Right lung (tissue), 2 donors: ENCODE measurements at regions not wholly inside any gene's neighbourhood (a gene's known extent, or its start where the extent isn't known, plus 50 kb on each side); places are given as distances from the start of the nearest gene placed in this dataset.
"Not testable (repeated sequence)": the region's sequence is repeated elsewhere in the genome, so short reads cannot be mapped to it uniquely, and the experiment has no call there.

Source experiments
- DNase-seq, 2 donors: peaks; one replicate each; pipeline ENCODE4 v3.0.0-alpha.2; 2013

GRCh38 chr14:83828406-83828805 is 1701.5 kb upstream of the FLRT2 start:
- no peak for DNase-seq

DNA sequence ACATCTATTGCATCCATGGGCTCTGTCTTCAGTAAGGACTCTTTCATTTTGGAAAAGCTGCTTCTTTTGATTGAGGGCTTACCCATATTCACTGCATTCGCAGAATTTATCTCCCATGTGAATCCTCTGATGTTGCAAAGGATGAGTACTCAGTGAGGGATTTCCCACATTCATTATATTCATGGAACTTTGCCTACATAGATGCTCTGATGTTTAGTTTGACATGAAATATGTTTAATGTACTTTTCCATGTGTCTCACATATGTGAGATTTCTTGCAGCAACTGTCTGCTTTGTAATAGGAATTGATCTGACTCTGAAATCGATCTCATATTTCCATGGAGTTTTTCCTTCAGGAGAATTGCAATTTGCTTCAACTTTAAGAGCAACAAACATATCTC is 1699.6 kb upstream of the FLRT2 start:
- no peak for DNase-seq

DNA sequence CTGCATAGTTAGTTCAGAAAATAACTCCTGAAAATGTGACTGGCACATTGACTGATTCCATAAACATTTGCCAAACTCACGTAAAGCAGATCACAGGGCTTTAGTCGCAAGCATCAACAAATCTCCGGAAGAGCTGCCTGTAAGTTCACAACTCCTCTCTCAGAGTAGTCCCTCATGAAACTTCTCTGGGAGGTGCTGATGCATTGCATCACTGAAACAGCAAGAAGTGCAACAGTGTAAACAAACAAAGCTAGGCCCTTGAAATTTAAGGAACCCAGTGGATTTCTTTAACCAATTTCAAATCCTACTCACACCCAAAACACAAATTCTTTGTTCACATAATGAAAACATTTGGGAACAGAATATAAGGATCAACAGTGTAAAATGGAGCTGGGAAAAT is 1691.7 kb upstream of the FLRT2 start:
- no peak for DNase-seq

DNA sequence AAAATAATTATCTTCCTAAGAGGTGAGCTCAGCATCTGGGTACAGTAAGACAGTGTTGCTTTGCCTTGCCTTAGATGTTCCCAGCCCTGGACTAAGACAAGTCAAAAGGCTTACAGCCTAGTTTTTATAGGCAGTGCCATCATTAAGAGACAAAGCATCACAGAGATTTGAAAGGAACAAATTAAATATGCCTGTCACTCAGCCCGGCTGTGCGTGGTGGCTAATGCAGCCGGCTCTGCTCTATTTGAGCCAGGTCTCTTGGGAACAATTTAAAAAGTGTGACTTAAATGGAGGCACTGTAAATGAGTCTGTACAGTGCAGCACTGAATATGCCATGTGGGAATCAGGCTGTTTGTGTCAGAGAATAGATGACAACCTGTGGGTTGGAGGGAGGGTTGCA is 1687.4 kb upstream of the FLRT2 start:
- no peak for DNase-seq

- DNase-seq = no peak
Observed at GRCh38 chr14:83847102-83847501, 1682.8 kb upstream of the FLRT2 start.

GRCh38 chr14:83850092-83850491 is 1679.9 kb upstream of the FLRT2 start:
- no peak for DNase-seq

GRCh38 chr14:83856334-83856733 is 1673.6 kb upstream of the FLRT2 start:
- no peak for DNase-seq

- no peak for DNase-seq
Observed at GRCh38 chr14:83860631-83861155, 1669.3 kb upstream of the FLRT2 start.

- no peak for DNase-seq
Observed at GRCh38 chr14:83863042-83863774, 1666.7 kb upstream of the FLRT2 start.

DNA sequence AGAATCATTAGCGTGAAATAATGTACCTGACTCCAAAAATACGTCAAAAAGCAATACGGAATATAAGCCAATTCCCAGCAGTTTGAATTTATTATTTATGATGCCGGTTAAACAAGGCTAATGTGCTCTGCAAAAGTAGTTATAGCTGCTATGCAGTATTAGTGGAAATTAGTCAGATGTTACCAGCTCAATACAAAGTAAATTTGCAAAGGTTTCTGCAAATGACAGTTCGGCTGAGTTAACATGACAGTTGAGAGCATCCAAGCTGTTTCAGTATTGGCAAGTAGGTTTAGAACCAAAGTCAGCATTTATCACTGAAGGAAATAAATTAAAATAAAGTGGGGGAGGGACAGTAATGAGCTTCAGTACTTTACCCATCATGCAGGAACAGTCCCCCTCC is 1665.8 kb upstream of the FLRT2 start:
- DNase-seq = no peak

DNA sequence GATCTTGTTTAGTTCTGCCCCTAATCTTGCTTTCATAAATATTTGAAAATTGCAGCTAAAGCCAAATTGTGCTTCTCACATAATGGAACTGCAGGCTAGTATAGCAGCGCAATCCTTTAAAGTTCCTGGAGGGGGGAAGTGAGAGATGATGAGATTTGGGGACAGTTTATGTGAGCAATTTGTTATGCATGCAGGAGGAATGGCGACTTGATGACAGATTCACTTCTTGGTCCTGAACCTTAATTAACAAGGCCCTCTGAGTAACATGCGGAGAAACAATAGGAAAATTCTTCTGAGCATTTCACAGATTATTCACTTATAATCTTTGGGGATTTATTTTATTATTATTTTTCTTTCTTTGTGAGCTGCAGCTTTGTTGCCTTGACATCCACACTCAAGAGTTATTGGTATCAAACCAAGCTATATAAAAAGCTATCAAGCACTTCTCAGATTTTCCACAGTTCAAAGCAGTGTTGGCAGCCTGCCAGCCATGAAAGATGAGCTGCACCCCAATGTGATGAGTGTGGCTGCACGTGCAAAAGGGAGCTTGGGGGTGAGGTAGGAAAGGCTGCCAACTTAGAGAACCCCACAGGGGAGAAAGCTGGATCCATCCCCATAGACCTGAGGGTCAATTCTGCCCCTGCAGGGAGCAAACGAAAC is 1662.2 kb upstream of the FLRT2 start:
- no peak for DNase-seq

- DNase-seq = no peak
Observed at GRCh38 chr14:83870546-83871270, 1659.2 kb upstream of the FLRT2 start.

GRCh38 chr14:83873669-83874068 is 1656.3 kb upstream of the FLRT2 start:
- no peak for DNase-seq

DNA sequence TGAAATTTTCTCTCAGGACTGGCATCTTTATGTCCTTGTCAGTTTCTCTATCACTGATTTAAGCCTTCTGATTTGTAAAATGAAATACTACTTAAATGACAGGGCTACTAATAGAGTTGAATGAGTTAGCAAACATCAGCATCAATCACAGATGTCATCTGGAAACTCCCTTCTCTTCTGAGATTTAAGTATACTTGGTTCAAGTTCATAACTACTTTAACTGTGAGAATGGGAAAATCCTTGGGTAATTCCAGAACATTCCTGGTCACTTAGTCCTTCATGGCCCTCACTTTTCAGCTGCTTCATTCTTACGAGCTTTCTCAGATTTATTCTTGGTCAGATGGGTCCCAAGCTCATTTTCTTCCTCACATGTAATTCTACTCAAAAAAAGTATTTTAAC is 1655.3 kb upstream of the FLRT2 start:
- DNase-seq = no peak

DNA sequence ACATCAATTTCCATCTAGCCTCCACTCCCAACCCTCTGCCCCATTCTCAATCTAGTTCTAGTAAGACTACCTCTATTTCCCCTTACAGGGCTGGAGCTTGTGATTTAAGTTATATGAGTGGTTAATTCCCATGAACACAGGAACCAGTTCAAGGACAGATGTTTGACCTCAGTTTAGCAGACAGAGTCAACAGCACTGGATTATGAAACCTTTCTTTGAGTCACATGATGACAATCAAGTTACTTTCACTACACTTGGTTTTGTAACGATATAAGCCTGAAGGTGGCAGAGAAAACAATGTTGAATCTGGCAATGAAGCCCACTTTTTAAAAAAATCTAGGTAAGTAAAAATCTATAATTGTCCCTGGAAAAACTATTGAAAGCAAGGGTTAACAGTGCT is 1646.2 kb upstream of the FLRT2 start:
- DNase-seq = no peak

- DNase-seq = peak; percentile 14 to 23
Observed at GRCh38 chr14:83885837-83886293, 1644.1 kb upstream of the FLRT2 start.

DNA sequence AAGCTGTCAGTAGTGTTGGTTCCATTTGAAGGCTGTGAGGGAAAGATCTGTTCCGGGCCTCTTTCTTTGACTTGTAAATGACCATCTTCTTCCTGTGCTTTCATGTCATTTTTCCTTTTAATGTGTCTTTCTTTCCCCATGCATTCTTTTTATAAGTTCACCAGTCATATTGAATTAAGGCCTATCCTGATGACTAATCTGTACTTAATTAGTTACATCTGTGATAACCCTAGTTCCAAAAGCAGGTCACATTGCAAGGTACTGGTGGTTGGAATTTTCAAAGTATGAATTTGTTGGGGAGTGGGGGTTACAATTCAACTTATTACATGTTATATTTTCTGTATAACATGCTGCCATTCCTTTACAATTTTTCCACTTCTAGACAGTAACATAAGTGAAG is 1642.1 kb upstream of the FLRT2 start:
- no peak for DNase-seq

- DNase-seq = no peak
Observed at GRCh38 chr14:83893447-83893846, 1636.5 kb upstream of the FLRT2 start.

- no peak for DNase-seq
Observed at GRCh38 chr14:83894568-83894967, 1635.4 kb upstream of the FLRT2 start.

DNA sequence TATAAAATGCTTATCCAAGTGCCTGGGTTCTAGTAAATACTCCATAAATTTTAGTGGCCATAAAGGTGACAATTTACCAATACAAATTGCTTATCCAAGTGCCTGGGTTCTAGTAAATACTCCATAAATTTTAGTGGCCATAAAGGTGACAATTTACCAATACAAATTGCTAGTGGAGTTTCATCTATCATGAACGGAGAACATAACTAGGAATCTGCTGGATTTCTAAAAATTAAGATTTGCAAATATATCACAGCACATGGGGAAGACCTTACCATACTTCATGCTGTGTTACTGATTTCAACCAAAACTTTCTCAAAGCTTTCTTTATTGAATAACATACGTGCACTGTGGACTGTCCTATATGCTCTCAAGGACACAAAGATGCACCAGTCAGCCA is 1631.4 kb upstream of the FLRT2 start:
- DNase-seq = not testable (repeated sequence)

- DNase-seq = no peak
Observed at GRCh38 chr14:83899706-83900105, 1630.2 kb upstream of the FLRT2 start.

DNA sequence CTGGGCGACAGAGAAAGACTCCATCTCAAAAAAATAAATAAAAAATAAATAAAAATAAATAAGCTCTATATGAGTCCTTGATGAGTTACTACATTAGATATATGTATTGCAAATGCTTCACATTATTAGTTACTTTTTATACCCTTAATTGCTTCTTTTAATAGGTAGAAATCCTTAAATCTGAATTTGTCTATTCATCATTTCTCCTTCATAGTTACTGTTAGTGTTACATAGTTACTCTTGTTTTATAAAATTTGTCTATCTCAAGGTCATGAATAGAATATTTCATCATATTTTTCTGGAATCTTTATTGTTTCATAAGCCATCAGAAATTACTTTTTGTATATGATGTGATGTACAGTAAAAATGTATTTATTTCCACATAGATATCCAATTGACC is 1624.8 kb upstream of the FLRT2 start:
- DNase-seq = no peak

DNA sequence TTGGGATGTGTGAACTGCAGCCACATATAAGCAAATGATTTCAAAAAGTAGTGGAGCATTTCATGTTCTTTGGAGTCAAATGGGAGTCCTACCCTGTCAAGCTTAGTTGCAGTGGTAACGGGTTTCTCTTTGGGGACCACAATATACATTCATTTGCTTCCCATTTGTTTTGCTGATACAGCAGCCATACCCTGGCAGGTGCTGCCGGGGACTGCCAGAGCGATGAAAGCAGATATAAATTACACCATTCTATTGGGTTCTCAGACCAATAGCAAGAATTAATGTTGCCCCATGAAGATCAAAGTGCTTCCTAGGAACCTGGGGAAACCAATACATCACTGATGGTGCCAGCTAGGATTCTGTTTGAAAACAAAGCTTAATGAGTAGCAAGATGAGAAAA is 1621.5 kb upstream of the FLRT2 start:
- no peak for DNase-seq
